ENCODE measurements at regions not wholly inside any gene's neighbourhood (a gene's known extent, or its start where the extent isn't known, plus 50 kb on each side); places are given as distances from the start of the nearest gene placed in this dataset.

- POLR2A ChIA-PET (ENCODE audit: low non-redundant PET) = no interaction called here
- Histone ChIP-seq H3K36me3 (ENCODE audit: insufficient read depth, low read length, poor library complexity, severe bottlenecking) (no peaks in the 10 kb centered on the region), H3K4me1 (ENCODE audit: insufficient read depth, low read length, poor library complexity, severe bottlenecking) (no peaks in the 10 kb centered on the region), H3K27ac (ENCODE audit: low read depth, low read length, poor library complexity, severe bottlenecking) (no peak overlapping the region), H3K27me3 (replicated peaks; ENCODE audit: insufficient read depth, low read depth, low read length, poor library complexity) (no peaks in the 10 kb centered on the region), H3K9me3 (ENCODE audit: low read depth, low read length, poor library complexity, severe bottlenecking) (no peaks in the 10 kb centered on the region), H3K4me3 (ENCODE audit: low read depth, low read length, poor library complexity, severe bottlenecking) (no peak overlapping the region)
- intact Hi-C loops (cut with micrococcal nuclease; ENCODE audit: unreplicated experiment) = no loop called here
- no peak for DNase-seq (ENCODE audit: low spot score)
- BruUV-seq (replicated peaks) = no TSS peak
- CTCF ChIA-PET = no interaction called here
- TF ChIP-seq EZH2 (IDR thresholded peaks at IDR 0.05; ENCODE audit: borderline replicate concordance, low read depth, low read length, poor library complexity, severe bottlenecking) (no peak), CTCF (conservative IDR thresholded peaks at IDR 0.05; ENCODE audit: low read depth, low read length) (no peak)
Observed at GRCh38 chr4:130127297-130127696, 1031.3 kb downstream of the C4orf33 start.

GRCh38 chr4:130131536-130131935 is 1035.6 kb downstream of the C4orf33 start:
- H3K27ac ChIP-seq (ENCODE audit: low read depth, low read length, poor library complexity, severe bottlenecking) = no peak overlapping the region
- no peak for DNase-seq (ENCODE audit: low spot score)
- H3K36me3 ChIP-seq (ENCODE audit: insufficient read depth, low read length, poor library complexity, severe bottlenecking) = no peaks in the 10 kb centered on the region
- no peaks in the 10 kb centered on the region for H3K27me3 ChIP-seq (replicated peaks; ENCODE audit: insufficient read depth, low read depth, low read length, poor library complexity)
- no TSS peak for BruUV-seq (replicated peaks)
- TF ChIP-seq CTCF (conservative IDR thresholded peaks at IDR 0.05; ENCODE audit: low read depth, low read length) (no peak), EZH2 (IDR thresholded peaks at IDR 0.05; ENCODE audit: borderline replicate concordance, low read depth, low read length, poor library complexity, severe bottlenecking) (no peak)
- CTCF ChIA-PET = no interaction called here
- no peak overlapping the region for H3K4me3 ChIP-seq (ENCODE audit: low read depth, low read length, poor library complexity, severe bottlenecking)
- H3K4me1 ChIP-seq (ENCODE audit: insufficient read depth, low read length, poor library complexity, severe bottlenecking) = no peaks in the 10 kb centered on the region
- no peaks in the 10 kb centered on the region for H3K9me3 ChIP-seq (ENCODE audit: low read depth, low read length, poor library complexity, severe bottlenecking)
- intact Hi-C loops (cut with micrococcal nuclease; ENCODE audit: unreplicated experiment) = no loop called here
- POLR2A ChIA-PET (ENCODE audit: low non-redundant PET) = no interaction called here

GRCh38 chr4:130141651-130142050 is 1045.7 kb downstream of the C4orf33 start:
- ChIA-PET POLR2A (ENCODE audit: low non-redundant PET) (no interaction called here), CTCF (no interaction called here)
- BruUV-seq (replicated peaks) = no TSS peak
- H3K27ac ChIP-seq (ENCODE audit: low read depth, low read length, poor library complexity, severe bottlenecking) = no peak overlapping the region
- no peak for DNase-seq (ENCODE audit: low spot score)
- H3K9me3 ChIP-seq (ENCODE audit: low read depth, low read length, poor library complexity, severe bottlenecking) = no peaks in the 10 kb centered on the region
- no peak for TF ChIP-seq EZH2 (IDR thresholded peaks at IDR 0.05; ENCODE audit: borderline replicate concordance, low read depth, low read length, poor library complexity, severe bottlenecking)
- TF ChIP-seq CTCF (conservative IDR thresholded peaks at IDR 0.05; ENCODE audit: low read depth, low read length) = no peak
- no peaks in the 10 kb centered on the region for H3K36me3 ChIP-seq (ENCODE audit: insufficient read depth, low read length, poor library complexity, severe bottlenecking)
- intact Hi-C loops (cut with micrococcal nuclease; ENCODE audit: unreplicated experiment) = no loop called here
- no peak overlapping the region for H3K4me3 ChIP-seq (ENCODE audit: low read depth, low read length, poor library complexity, severe bottlenecking)
- no peaks in the 10 kb centered on the region for H3K27me3 ChIP-seq (replicated peaks; ENCODE audit: insufficient read depth, low read depth, low read length, poor library complexity)
- H3K4me1 ChIP-seq (ENCODE audit: insufficient read depth, low read length, poor library complexity, severe bottlenecking) = no peaks in the 10 kb centered on the region

All from A673 (cell line).